Left renal cortex interstitium (tissue), 4 donors: ENCODE measurements at regions not wholly inside any gene's neighbourhood (a gene's known extent, or its start where the extent isn't known, plus 50 kb on each side); places are given as distances from the start of the nearest gene placed in this dataset.

Experiments used
- DNase-seq, 4 donors: peaks; one replicate each; pipeline ENCODE4 v3.0.0-alpha.2; 2013; ENCODE audit warnings: low read depth in 4 of 4, low spot score in 2 of 4, missing footprints in 1 of 4

DNA sequence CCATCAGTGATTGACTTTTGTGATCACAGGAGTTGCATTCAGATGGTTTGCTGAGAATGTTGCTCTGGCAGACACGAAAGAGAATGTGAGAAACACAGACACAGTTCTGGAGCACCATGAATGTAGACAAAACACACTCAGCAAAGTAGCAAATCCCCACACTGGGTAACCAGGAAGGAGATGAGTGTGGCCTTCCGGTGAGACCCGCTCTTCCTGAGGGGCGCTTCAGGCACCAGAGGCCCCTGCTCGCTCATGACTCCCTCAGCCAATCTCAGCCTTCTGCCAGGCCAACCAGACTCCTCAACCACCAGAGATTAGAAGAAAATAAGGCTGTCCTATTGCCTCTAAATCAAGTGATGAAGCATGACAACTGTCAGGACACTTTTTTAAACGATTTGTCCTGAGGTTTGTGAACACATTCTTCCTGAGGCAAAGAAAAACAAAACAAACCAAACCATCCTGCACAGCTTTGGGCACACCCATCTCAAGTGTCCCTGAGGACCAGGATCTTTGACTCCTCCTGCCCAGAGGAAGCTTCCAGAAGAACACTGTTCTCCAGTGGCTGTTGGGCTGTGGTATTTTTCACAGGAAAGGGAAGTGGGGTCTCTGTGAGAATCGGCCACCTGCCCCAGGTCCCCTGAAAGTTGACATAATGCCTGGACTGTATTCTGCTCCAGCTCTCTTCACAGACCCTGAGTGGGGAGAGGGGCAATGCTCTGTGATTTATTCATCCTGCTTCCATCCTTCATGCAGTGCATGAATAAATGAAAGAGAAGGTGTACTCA, 152.8 kb downstream of the BCL11A start:
- no peak for DNase-seq

DNA sequence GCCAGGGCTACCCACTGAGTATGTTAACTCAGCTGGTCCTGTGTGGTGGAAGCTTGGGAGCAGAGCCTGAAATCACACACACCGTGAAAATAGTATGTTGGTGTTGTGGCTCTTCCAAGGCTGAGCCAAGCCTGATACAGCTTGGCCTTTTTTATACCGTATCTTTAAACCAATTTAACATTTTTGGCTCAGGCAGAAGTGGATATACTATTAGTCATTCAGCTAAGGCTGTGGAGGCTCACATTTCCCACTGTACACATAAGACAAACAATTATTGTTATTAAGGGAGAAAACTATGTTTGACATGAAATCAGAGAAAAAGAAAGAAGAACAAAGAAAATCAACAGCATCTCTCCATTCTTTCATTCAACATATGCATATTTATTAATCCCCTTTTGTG, 159.0 kb downstream of the BCL11A start:
- DNase-seq: no peak

DNA sequence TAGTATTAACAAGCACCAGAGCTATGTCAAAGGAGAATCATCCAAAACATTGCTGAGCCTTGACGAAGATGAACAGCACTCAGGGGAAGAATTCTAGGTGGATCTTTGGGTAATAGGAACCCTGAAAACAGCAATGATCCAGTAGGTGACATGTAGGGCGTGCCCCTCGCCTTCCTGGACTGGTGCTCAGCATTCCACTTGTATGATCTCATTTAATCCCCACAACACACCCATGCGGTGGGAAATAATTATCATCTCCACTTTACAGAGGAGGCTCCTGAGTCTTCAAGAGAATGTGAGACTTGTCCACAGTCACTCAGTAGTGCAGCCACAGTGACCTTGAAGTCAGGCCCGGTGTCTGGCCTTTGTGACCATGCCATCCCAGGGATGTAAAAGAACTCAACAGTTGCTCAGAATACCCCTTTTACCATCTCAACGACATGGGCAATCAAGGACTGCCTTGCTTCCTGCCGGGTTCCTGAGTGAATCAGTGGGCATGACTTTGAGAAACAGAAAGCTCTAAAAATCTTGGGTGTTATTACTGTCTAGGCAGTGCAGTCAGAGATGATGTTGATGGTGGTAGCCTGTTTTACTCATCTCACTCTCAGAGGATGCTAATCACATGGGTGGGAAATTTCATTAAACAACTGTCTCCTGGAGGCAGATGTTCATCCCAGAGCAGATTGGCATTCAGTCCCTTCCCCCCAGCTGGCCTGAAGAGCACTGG, 161.6 kb downstream of the BCL11A start:
- DNase-seq: no peak

DNA sequence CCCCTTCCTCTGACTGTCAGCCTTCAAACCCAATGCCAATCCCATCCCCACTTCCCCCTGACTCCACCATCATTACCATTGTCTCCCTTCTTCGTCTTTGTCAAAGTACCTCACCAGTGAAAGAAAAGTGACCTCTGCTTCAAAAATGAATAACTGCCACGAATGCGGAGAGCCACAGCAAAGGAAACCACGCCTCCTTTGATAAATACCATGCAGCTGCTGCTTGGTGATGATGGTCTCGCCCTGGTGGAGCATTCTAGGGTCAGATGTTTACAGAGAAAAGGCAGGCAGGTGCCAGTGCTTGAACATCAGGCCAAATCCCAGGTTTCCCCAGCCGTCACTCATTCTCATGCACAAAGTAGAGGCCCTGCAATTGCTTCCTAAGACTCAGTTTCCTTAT, 162.2 kb downstream of the BCL11A start:
- DNase-seq: no peak

DNA sequence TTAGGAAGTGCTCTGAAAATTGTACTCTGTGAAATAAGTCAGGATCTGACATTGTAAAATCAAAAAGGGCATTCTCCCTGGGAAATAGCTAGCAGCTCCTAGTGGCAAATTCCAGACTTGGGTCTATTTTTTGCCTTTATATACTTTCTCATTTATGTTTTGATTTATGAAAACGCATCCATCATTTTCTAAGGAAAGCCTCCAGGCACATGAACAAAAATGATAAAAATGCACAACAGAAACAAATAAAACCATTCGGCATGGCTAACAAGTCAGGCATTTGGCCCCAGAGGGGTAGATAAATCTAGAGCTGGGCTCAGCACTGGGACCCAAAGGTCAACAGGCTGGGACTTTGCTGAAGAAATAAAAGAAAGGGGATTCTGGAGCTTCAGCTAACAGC, 167.0 kb downstream of the BCL11A start:
- no peak for DNase-seq

DNA sequence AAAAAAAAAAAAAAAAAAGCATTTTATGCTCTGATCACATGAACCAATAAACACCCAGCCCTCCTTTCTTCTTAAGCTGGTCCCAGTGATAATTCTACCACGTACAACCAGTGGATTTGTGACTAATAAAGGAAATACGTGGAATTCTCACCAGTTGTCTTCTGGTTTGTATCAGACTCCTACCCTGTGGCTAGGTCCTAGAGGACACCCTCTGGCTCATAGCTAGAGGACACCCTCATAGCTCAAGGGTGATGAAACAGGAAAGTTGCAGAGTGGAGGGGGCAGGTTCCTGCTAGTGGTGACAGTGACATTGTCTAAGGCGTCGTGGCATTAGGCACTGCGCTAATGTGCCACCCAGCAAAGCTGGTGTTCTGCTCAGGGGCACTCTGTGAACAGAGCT, 167.8 kb downstream of the BCL11A start:
- no peak for DNase-seq

DNA sequence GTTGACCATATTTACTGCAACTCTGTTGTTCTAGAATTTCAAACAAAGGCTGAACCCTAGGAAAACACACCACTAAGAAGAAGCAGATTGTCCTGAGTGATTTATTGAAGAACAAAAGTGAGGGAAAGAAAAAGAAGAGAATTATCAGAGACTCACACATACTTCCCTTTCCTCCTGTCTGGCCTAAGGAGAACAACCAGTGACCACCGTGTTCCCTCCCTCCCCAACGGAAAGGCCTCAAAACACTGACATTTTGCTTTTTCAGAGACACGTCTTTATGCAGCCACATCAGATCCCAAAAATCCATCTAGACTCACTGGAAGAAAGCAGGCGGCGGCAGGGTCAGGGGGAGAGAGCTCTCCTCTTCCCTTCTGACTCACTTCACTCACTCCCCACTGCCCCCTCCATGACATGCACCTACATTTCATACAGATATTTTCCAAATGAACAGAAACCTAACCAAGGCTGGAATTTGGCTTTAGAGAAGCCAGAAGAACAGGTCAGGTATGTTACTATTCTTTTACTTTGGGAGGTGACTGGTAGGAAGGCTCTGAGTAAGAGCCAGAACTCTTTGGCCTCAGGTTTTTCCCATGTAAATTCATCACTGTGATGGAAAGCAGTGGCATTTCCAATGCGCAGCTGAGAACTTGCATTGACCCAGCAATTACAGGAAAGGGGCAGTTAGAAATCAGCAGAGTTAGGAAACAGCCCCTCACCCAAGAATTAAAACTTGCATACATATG, 169.9 kb downstream of the BCL11A start:
- no peak for DNase-seq

DNA sequence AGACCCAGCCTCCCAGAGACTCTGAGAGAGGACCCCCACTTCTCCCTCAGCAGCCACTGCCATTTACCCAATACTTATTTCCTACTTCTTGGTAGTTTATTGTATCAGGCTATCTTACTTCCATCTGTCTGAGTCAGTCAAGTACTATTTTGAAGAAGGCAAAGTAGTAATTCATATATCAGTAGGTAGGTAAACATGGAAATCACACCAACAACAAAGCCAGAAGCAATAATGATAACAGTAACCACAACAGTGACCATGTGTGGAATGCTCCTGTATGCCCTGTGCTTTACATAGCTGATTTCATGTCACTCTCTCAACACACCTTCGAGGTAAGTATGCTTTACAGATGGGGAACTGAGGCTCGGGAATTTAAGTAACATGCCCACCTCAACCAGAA, 173.0 kb downstream of the BCL11A start:
- no peak for DNase-seq

DNA sequence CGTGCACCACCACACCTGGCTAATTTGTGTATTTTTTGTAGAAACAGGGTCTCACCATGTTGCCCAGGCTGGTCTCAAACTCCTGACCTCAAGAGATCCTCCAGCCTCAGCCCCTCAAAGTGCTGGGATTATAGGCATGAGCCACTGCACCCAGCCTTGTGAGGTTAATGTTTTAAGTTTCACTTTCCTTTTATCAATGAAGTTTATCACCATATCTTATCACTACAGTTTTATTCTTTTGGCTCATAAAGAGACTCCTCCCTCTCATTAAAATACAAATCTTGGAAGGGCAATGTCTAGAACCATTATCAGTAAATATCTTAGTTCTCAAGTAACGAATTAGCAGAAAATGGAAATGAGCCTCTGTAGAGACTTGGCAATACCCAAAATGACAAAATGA, 173.8 kb downstream of the BCL11A start:
- DNase-seq: no peak

DNA sequence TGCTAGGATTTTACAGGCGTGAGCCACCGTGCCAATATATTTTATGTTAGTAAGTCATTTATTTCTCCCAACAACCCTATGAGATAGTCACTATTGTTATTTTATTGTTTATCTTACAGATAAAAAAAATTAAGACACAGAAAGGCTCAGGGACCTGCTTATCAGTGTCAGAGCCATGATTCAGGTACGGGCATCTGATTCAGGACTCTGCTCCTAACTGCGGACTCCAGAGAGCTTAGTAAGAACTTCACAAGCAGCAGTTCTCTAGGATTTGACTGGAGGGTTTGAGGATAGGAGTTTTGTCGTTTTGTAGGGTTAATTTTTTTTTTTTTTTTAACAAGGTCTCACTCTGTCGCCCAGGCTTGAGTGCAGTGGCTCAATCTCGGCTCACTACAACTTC, 174.2 kb downstream of the BCL11A start:
- DNase-seq: no peak

DNA sequence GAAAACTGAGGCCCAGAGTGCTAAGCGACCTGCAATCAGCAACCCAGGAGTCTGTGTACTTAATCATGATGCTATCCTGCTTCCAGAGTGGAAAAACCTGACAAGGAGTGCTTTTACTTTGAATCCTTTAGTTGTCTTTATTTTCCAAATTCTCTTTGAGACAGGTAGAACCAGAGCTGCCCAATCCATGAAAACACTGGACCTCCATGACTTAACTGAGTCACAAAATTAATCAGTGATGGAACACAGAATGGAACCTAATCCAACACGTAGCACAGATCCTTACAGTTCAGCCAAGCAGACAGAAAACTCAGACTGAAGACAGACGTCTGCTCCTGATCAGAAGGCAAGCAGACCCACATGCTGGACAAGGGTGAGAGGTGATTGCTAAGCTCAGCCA, 175.6 kb downstream of the BCL11A start:
- no peak for DNase-seq

DNA sequence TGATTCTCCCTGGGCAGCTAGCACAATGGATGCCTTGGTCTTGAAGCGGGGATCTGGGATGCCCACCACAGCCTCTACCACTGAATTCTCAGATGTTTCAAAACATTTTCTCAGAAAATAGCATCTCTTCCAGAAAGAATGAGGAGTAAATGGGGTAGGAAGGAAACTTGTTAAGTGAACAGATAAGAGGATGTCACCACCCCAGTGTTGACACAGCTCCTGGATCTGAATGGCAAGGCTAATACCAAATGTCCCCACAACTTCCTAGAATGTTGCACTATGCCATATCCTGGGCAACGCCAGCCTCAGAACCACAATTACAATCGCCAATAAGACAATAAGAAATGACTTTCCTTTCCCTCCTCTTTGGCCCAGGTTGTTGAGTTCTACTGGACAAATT, 177.2 kb downstream of the BCL11A start:
- DNase-seq: no peak

DNA sequence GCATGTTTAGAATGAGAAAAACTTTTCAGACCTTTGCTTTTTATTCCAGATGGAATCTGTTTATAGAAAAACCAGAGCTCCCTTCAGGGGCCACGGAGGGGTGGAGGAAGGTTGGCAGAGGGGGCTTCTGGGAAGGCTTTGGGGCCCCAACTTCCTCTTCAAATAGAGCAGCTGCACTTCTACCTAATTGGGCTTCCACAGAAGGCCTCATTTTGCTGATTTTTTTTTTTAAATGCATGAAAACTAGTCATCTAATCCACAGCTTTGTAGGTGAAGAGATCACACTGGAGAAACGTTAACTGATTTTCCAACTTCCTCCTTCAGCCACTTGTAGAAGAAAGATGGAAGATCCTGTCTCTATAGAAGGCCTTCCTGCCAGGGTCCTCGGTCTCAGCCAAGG, 181.8 kb downstream of the BCL11A start:
- no peak for DNase-seq

DNA sequence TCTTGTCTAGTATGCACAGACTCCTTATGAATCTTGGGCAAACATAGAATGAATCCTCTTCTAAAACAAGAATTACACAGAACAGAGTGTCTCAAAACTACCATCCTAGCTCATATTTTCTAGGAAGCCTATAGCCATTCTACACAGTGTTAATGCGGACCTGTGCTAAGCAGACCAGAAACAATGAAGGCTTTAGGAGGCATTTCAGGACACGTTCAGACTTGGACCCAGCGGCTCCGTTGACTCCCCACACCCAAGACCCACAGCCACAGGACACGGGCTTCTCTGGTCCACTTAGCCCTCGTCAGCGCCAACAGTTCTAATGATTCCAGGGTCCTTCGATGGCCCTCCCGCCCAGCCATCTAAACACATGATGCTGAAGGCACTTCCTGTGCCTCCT, 182.2 kb downstream of the BCL11A start:
- no peak for DNase-seq

DNA sequence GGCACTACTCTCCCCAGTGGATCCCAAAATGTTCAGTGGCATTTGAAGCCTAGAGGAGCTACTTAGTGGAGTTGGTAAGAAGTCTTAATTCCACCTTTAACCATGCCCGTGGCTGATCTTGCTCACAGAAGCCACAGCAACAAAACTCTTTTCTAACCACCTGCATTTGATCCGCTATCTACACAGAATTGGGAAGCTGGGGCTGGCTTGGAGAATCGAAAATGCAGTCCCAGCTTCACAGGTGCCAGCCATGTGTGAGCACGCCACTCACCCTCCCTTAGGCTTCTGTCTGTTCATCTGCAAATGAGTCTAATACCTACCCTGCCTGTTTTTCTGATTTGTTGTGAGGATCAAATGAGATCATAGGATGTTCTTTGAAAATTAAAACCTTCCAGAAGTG, 182.6 kb downstream of the BCL11A start:
- no peak for DNase-seq

DNA sequence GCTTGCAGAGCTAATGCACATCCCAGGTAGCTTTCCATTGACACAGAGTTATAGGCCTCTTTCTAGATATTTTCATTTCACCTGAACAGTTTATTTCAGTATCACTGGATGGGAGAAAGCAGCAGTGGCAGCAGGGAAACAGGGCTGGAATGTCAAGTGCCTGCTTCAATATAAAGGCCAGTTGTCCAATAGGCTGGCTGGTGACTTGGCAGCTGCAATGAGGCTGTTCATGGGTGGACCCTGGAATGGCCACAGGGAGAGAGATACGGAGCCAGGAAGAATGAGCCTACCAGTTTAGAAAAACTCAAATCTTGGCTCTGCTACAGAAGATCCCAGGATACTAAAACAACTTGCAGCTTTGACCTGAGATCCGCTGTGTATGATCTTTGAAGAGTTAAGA, 185.0 kb downstream of the BCL11A start:
- no peak for DNase-seq

DNA sequence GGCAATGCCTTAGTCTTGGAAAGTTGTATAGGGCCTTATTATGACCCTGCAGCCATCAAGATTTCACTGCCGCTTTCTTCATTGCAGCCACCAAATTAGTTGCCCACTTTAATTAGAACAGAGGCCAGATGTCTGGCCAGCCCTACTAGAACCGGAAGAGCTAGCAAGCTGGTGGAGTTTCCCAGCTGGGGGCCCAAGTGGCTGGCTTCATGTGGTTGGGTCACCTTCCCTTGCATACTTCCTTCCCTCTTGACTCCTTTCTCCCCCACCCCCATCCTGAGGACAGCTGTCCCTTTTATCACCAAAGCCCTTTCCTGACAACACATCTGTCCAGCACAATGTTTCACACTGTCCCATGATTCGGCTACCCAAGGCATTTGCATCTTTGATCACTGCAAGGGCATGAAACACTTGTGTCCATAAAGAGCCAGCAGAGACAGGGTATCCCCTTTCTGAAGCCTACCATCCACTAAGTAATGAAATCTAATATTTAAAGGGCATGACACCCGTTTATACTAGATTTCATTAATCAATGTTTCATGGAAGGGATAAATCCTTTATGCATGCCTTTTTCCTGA, 187.2 kb downstream of the BCL11A start:
- no peak for DNase-seq

DNA sequence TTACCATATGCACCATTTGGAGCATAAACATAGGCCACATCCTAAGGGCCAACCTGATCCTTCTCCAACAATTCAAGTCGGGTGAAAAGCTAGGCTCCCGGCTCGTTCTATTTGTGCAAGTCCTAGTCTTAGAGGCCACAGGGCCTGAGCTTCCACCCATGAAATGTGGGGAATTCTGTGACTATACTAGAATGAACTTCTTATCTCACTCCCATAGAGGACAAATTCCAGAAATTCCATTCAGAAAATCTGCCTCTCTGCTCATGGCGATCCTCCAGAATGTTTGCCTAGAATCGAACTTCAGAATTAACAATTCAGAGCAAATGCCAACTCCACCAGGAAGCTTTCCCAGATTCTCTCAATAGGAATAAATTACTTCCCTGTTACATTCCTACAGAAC, 187.9 kb downstream of the BCL11A start:
- no peak for DNase-seq

DNA sequence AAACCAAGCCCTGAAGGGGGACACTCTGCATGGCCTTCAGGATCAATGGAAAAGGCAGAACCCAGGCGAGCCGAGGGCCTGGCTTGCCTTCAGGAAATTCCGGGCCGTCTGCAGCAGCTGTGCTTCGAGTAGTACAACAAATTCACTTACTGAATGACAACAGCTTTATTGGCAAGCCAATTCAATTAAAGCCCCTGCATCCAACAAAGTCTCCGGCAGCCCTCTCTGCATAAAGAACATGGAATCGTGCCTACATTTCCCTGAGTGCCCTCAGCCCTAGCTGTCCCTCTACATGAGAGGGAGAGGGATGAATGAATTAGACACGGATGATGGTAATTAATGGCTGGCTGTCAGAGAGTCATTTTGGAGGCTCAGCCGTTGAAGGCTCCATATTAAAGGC, 189.0 kb downstream of the BCL11A start:
- DNase-seq: no peak

DNA sequence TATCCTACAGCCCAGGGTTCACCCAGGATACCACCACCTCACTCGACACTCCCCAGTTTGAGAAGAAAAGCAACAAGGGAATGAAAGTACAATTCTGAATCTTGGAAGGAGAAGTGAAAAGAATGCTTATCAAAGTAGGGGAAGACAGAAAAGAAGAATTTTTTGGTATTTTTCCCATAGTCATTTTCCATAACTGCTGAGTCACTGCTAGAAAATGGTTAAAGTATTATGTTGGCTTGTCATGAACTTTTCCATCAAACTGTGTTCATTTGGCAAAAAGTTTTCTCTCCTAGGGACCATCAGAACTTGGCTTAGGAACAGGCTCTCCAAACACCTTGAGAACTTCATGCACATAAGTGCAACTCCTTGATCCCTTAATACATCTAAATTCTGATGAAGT, 192.0 kb downstream of the BCL11A start:
- DNase-seq: no peak

DNA sequence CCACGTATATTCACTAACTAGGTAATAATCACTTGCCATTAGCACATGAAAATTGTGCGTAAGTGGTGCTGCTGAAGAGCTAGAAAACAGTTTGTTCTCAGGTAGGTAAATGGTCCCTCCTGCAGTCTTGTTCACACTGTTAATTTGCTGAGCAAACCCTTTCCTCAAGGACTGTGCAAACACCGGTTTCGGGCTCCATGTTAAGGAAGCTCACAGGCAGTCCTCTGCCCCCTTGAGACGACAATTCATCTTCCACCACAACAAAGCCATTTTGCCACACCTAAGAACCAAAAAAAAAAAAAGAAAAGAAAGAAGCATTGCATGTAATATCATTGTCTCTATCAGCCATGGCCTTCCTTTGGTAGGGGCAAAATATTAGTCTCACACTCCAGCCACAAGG, 193.9 kb downstream of the BCL11A start:
- DNase-seq: no peak
